Fibroblast of pulmonary artery (primary cell): ENCODE measurements at regions not wholly inside any gene's neighbourhood (a gene's known extent, or its start where the extent isn't known, plus 50 kb on each side); places are given as distances from the start of the nearest gene placed in this dataset.
"Not testable (repeated sequence)": the region's sequence is repeated elsewhere in the genome, so short reads cannot be mapped to it uniquely, and the experiment has no call there.

ENCODE experiments used
- DNase-seq: peaks from one replicate; pipeline ENCODE4 v3.0.0-alpha.2; 2010; ENCODE audit warnings: low read depth
- H3K4me3 ChIP-seq: replicated peaks from 2 replicates; pipeline ENCODE4 v1.5.1; 2011; ENCODE audit warnings: low read depth, mild to moderate bottlenecking, control low read depth, low read length, moderate library complexity
- TF ChIP-seq, protein P1 (sequence below): IDR thresholded peaks from 2 replicates; pipeline ENCODE4 v1.5.1; 2011; ENCODE audit warnings: mild to moderate bottlenecking, control low read depth, low read length, inconsistent platforms; ENCODE audit errors: missing control alignments

DNA sequence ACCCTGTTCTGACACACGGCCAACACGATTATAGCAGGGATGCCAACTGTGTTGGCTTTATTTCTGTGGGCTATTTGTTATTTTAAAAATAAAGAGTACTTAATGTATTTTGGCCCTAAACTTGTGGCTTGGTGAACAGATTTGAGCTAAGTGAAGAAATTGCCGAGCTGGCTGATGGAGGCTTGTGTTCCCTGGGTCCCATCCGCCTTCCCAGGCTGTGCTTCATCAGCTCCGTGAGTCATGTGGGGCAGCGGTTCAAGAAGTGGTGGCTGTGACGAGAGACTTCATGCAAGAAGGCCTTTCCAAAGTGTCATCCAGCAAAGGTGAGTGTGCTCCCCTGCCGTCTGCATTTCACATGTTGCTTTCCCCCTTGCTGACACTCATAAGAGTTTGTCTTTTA, 73.6 kb upstream of the NCK2 start:
- TF ChIP-seq, protein P1, sequence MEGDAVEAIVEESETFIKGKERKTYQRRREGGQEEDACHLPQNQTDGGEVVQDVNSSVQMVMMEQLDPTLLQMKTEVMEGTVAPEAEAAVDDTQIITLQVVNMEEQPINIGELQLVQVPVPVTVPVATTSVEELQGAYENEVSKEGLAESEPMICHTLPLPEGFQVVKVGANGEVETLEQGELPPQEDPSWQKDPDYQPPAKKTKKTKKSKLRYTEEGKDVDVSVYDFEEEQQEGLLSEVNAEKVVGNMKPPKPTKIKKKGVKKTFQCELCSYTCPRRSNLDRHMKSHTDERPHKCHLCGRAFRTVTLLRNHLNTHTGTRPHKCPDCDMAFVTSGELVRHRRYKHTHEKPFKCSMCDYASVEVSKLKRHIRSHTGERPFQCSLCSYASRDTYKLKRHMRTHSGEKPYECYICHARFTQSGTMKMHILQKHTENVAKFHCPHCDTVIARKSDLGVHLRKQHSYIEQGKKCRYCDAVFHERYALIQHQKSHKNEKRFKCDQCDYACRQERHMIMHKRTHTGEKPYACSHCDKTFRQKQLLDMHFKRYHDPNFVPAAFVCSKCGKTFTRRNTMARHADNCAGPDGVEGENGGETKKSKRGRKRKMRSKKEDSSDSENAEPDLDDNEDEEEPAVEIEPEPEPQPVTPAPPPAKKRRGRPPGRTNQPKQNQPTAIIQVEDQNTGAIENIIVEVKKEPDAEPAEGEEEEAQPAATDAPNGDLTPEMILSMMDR: no peak
- H3K4me3 ChIP-seq: no peak overlapping the region
- DNase-seq: peak; percentile 50

- TF ChIP-seq, protein P1: no peak
- no peak for DNase-seq
- H3K4me3 ChIP-seq: no peak overlapping the region
These were observed 75.3 kb upstream of the NCK2 start for GRCh38 chr2:105669384-105669891.

- H3K4me3 ChIP-seq: no peak overlapping the region
- TF ChIP-seq, protein P1: no peak
- no peak for DNase-seq
These were observed 79.2 kb upstream of the NCK2 start for GRCh38 chr2:105665480-105665879.

GRCh38 chr2:105660489-105660888, 84.2 kb upstream of the NCK2 start:
- TF ChIP-seq, protein P1: no peak

GRCh38 chr2:105655723-105656606, 88.7 kb upstream of the NCK2 start:
- not testable (repeated sequence) for H3K4me3 ChIP-seq, DNase-seq

More at GRCh38 chr2:105660489-105660888, 84.2 kb upstream of the NCK2 start:
- H3K4me3 ChIP-seq: no peak overlapping the region
- DNase-seq: no peak

GRCh38 chr2:105655244-105655643, 89.5 kb upstream of the NCK2 start:
- TF ChIP-seq, protein P1: no peak
- no peak overlapping the region for H3K4me3 ChIP-seq
- peak; percentile 47 for DNase-seq

GRCh38 chr2:105654474-105655004, 90.2 kb upstream of the NCK2 start:
- no peak overlapping the region for H3K4me3 ChIP-seq
- DNase-seq: no peak
- TF ChIP-seq, protein P1: no peak
